OCI-LY1 (cell line): ENCODE measurements at regions not wholly inside any gene's neighbourhood (a gene's known extent, or its start where the extent isn't known, plus 50 kb on each side); places are given as distances from the start of the nearest gene placed in this dataset.
A peak's percentile ranks its signal among the peaks of the same experiment; 100 is the strongest.

Source experiments
- H2AFZ ChIP-seq: fragments of 200-600 bp; sonication (generic), shearing (Covaris generic); 2 replicates; pipeline ENCODE4 v1.6.0; 2014; ENCODE audit warnings: antibody characterized with exemption, mild to moderate bottlenecking, low read length
- H3F3A ChIP-seq: fragments of 200-600 bp; sonication (generic), shearing (Covaris generic); 2 replicates; pipeline ENCODE4 v1.6.0; 2014; ENCODE audit warnings: mild to moderate bottlenecking, antibody characterized with exemption, low read length, moderate library complexity; ENCODE audit not compliant: insufficient read depth
- H3K27ac ChIP-seq: fragments of 200-600 bp; sonication (generic); 2 replicates; pipeline ENCODE4 v1.5.1; 2014; ENCODE audit warnings: low read length, mixed run types, mild to moderate bottlenecking, low read depth; ENCODE audit not compliant: poor library complexity, severe bottlenecking
- H3K27me3 ChIP-seq: fragments of 200-600 bp; sonication (generic); 2 replicates; pipeline ENCODE4 v1.6.0; 2014; ENCODE audit warnings: antibody characterized with exemption, mild to moderate bottlenecking, low read length, moderate library complexity; ENCODE audit not compliant: insufficient read depth
- H3K36me3 ChIP-seq: fragments of 200-600 bp; sonication (generic); 2 replicates; pipeline ENCODE4 v1.6.1; 2014; ENCODE audit warnings: mild to moderate bottlenecking, antibody characterized with exemption, low read length, moderate library complexity, mixed read lengths; ENCODE audit not compliant: insufficient read depth
- H3K4me1 ChIP-seq: fragments of 200-600 bp; sonication (generic); 2 replicates; pipeline ENCODE4 v1.5.1; 2014; ENCODE audit warnings: mild to moderate bottlenecking, low read length, moderate library complexity; ENCODE audit not compliant: insufficient read depth, severe bottlenecking
- H3K4me2 ChIP-seq: fragments of 200-600 bp; sonication (generic), shearing (Covaris generic); 2 replicates; pipeline ENCODE4 v1.6.1; 2014; ENCODE audit warnings: low read length
- H3K4me3 ChIP-seq: fragments of 200-600 bp; sonication (generic); 2 replicates; pipeline ENCODE4 v1.5.1; 2014; ENCODE audit warnings: low read length, low read depth, mild to moderate bottlenecking, mixed read lengths; ENCODE audit not compliant: poor library complexity, severe bottlenecking
- H3K79me2 ChIP-seq: fragments of 200-600 bp; shearing (Covaris generic); 2 replicates; pipeline ENCODE4 v1.6.1; 2016; ENCODE audit warnings: mixed run types, low read length, mixed read lengths; ENCODE audit not compliant: insufficient read depth
- H3K9ac ChIP-seq: fragments of 200-600 bp; sonication (generic), shearing (Covaris generic); 2 replicates; pipeline ENCODE4 v1.6.1; 2014; ENCODE audit warnings: mild to moderate bottlenecking, low read length, mixed read lengths
- H3K9me2 ChIP-seq: fragments of 200-600 bp; sonication (generic), shearing (Covaris generic); 2 replicates; pipeline ENCODE4 v1.6.1; 2014; ENCODE audit warnings: low read depth, mild to moderate bottlenecking, low read length, mixed read lengths
- H3K9me3 ChIP-seq: fragments of 200-600 bp; shearing (Covaris generic); 2 replicates; pipeline ENCODE4 v1.6.1; 2014; ENCODE audit warnings: low read length, mixed read lengths
- H4K20me1 ChIP-seq: fragments of 200-600 bp; sonication (generic), shearing (Covaris generic); 2 replicates; pipeline ENCODE4 v1.6.0; 2016; ENCODE audit warnings: mild to moderate bottlenecking, low read length; ENCODE audit not compliant: insufficient read depth
- EZH2 ChIP-seq: fragments of 200-600 bp; sonication (generic), shearing (Covaris generic); IDR thresholded peaks from 2 replicates; pipeline ENCODE4 v1.8.0; 2017; ENCODE audit warnings: borderline replicate concordance, mixed run types, mild to moderate bottlenecking, antibody characterized with exemption, low read length, moderate library complexity, mixed read lengths
- TF ChIP-seq, protein P1 (sequence below): fragments of 200-600 bp; sonication (generic), shearing (Covaris generic); IDR thresholded peaks from 2 replicates; pipeline ENCODE4 v1.5.1; 2017; ENCODE audit warnings: mild to moderate bottlenecking, antibody characterized with exemption, low read length, moderate library complexity, mixed read lengths

DNA sequence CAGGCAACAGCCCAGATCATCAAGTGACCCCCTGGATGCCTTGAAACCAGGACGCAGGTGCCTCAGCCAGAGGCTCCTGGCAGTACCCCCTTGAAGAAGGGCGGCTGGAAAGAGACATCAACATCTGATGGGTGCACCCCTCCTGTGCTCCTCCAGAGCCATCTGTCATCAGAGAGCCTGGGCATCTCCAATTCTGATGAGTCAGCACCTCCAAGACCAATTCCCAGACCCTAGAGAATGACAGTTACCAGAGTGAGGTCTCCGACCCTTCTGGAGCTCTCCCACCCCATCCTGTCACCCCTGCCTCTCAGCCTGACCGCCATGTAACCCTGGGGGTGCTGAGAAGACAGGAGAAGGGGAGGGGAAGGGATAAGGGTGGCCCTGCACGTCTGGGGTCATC, 433.7 kb downstream of the SOX9 start:
- no peaks in the 10 kb centered on the region for H4K20me1 ChIP-seq
- no peak overlapping the region for H3K4me2 ChIP-seq
- no peak overlapping the region for H2AFZ ChIP-seq
- no peaks in the 10 kb centered on the region for H3K27me3 ChIP-seq
- H3K9me3 ChIP-seq = no peaks in the 10 kb centered on the region
- no peak overlapping the region for H3K9ac ChIP-seq
- H3K36me3 ChIP-seq = no peaks in the 10 kb centered on the region
- no peak overlapping the region for H3K4me3 ChIP-seq
- H3K9me2 ChIP-seq = no peaks in the 10 kb centered on the region
- no peaks in the 10 kb centered on the region for H3K4me1 ChIP-seq
- H3K79me2 ChIP-seq = no peaks in the 10 kb centered on the region
- TF ChIP-seq, protein P1, sequence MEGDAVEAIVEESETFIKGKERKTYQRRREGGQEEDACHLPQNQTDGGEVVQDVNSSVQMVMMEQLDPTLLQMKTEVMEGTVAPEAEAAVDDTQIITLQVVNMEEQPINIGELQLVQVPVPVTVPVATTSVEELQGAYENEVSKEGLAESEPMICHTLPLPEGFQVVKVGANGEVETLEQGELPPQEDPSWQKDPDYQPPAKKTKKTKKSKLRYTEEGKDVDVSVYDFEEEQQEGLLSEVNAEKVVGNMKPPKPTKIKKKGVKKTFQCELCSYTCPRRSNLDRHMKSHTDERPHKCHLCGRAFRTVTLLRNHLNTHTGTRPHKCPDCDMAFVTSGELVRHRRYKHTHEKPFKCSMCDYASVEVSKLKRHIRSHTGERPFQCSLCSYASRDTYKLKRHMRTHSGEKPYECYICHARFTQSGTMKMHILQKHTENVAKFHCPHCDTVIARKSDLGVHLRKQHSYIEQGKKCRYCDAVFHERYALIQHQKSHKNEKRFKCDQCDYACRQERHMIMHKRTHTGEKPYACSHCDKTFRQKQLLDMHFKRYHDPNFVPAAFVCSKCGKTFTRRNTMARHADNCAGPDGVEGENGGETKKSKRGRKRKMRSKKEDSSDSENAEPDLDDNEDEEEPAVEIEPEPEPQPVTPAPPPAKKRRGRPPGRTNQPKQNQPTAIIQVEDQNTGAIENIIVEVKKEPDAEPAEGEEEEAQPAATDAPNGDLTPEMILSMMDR = no peak
- TF ChIP-seq EZH2 = no peak
- H3K27ac ChIP-seq = no peak overlapping the region
- no peaks in the 10 kb centered on the region for H3F3A ChIP-seq

- TF ChIP-seq, protein P1 = no peak
- no peak for TF ChIP-seq EZH2
- H3K27me3 ChIP-seq = no peaks in the 10 kb centered on the region
- no peak overlapping the region for H3K4me3 ChIP-seq
- no peak overlapping the region for H3K9ac ChIP-seq
- H3K4me1 ChIP-seq = no peaks in the 10 kb centered on the region
- H3K36me3 ChIP-seq = no peaks in the 10 kb centered on the region
- no peaks in the 10 kb centered on the region for H3K9me2 ChIP-seq
- H3K9me3 ChIP-seq = no peaks in the 10 kb centered on the region
- no peak overlapping the region for H3K4me2 ChIP-seq
- no peaks in the 10 kb centered on the region for H3F3A ChIP-seq
- H4K20me1 ChIP-seq = no peaks in the 10 kb centered on the region
- no peak overlapping the region for H2AFZ ChIP-seq
- H3K27ac ChIP-seq = no peak overlapping the region
- H3K79me2 ChIP-seq = no peaks in the 10 kb centered on the region
These were observed 434.2 kb downstream of the SOX9 start for GRCh38 chr17:72555052-72555451.

DNA sequence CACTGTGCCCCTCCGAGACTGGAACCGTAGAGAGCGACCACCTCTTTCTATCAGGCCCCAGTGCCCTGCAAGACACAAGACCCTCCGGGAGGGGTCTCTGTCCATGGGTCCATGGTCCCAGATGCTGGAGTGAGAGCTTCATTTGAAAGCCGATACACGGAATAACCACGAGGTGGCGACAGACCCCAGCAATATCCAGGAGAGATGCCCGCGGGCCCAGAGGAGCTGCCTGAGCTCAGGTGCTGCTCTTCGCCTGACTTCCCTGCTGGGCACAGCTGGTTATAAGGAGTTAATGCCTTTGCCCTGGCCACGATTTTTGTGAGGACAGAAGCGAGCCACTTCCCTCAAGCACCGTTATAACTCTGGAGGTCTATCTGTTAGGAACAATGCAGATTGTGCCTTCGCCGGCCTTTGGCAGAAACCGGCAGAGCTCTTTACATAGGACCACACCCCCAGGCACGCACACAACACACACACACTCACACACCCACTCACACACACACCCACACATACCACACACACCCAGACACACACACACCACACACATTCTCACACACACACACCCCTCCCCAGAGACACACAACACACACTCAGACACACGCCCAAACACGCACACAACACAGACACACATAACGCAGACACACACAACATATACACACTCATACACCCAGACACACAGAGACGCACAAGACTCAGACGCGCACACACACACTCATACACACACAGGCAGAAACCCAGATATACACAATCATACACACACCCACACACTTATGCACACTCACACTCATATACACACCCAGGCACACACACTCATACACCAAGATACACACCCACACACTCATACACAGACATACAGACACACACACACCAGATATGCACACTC, 436.4 kb downstream of the SOX9 start:
- Histone ChIP-seq H3K9me3 (no peaks in the 10 kb centered on the region), H4K20me1 (no peaks in the 10 kb centered on the region), H3K4me2 (no peak overlapping the region), H3K4me1 (no peaks in the 10 kb centered on the region), H3F3A (no peaks in the 10 kb centered on the region), H3K9ac (no peak overlapping the region), H2AFZ (no peak overlapping the region), H3K79me2 (no peaks in the 10 kb centered on the region), H3K4me3 (no peak overlapping the region), H3K27me3 (no peaks in the 10 kb centered on the region), H3K9me2 (no peaks in the 10 kb centered on the region), H3K36me3 (no peaks in the 10 kb centered on the region), H3K27ac (no peak overlapping the region)
- no peak for TF ChIP-seq EZH2
- TF ChIP-seq, protein P1 = peak; percentile 82
